Activated naive CD8-positive, alpha-beta T cell treated with anti-CD3 and anti-CD28 coated beads, Interleukin-2, amount 50 U/mL, for 24 hours (primary cell): ENCODE measurements at regions not wholly inside any gene's neighbourhood (a gene's known extent, or its start where the extent isn't known, plus 50 kb on each side); places are given as distances from the start of the nearest gene placed in this dataset.

Experiments
- ATAC-seq: fragments of 150-1000 bp; cut with Tn5 transposase; one replicate; pipeline ENCODE4 v1.10.0; 2021
- DNase-seq: peaks from one replicate; pipeline ENCODE4 v3.0.0; 2021
- H3K27ac Mint-ChIP-seq: one replicate; pipeline ENCODE4 v1.8.0; 2021; ENCODE audit warnings: mild to moderate bottlenecking, mixed read lengths
- H3K27me3 Mint-ChIP-seq: one replicate; pipeline ENCODE4 v1.8.0; 2021; ENCODE audit warnings: mixed read lengths
- H3K36me3 Mint-ChIP-seq: one replicate; pipeline ENCODE4 v1.8.0; 2021; ENCODE audit warnings: low read depth, mixed read lengths
- H3K4me1 Mint-ChIP-seq: one replicate; pipeline ENCODE4 v1.8.0; 2021; ENCODE audit warnings: mixed read lengths
- H3K4me3 Mint-ChIP-seq: one replicate; pipeline ENCODE4 v1.8.0; 2021; ENCODE audit warnings: mild to moderate bottlenecking, moderate library complexity, mixed read lengths
- H3K9me3 Mint-ChIP-seq: one replicate; pipeline ENCODE4 v1.8.0; 2021; ENCODE audit warnings: mixed read lengths

- Mint-ChIP-seq H3K27ac (no peak overlapping the region), H3K9me3 (no peaks in the 10 kb centered on the region), H3K4me1 (no peaks in the 10 kb centered on the region), H3K36me3 (no peaks in the 10 kb centered on the region), H3K27me3 (peaks cover 22% of the 10 kb centered on the region), H3K4me3 (no peak overlapping the region)
- DNase-seq (no peak), ATAC-seq (no peak)
Observed at GRCh38 chr2:20919297-20919800, 96.4 kb upstream of the LDAH start.

DNA sequence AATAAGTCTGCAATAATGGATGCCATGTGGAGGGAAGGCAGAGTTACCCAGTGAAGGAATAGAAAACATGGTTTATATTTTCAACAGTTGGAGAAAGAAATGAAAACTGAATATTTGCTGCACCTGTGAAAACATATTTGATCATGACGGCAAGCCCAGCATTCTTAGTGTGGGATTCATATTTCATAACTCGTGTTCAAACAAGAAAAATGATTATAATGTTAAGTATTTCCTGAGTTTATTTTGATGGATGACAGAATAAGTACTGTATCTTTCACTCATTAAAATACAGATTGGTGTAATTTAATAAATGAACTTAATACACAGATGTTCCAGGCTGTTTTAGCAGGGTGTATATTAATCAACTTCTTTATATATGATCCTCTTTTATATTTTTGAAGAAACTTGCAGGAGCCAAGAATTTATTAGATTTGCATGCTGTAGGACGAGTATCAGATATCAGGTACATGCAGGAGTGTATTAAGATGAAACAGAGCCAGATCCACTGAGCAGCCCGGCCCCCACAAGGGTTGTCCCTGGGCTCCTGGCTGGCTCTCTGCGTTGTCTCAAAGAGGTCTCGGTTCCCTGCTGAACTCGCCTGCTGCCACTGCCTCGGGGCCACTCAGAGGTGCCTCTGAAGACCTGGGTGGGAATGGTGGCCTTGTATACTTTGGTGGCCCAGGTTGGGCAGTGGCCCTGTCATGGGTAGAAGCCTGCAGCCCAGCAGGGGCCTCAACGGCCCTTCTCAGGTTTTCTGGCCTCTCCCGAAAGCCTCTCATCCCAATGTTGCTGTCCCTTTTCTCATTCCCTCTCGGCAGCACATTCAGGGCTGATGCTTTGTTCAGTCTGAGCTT lies 95.0 kb upstream of the LDAH start:
- Mint-ChIP-seq H3K36me3 (no peaks in the 10 kb centered on the region), H3K4me3 (no peak overlapping the region), H3K4me1 (no peaks in the 10 kb centered on the region), H3K27me3 (peaks cover 22% of the 10 kb centered on the region), H3K9me3 (no peaks in the 10 kb centered on the region), H3K27ac (no peak overlapping the region)
- no peak for ATAC-seq
- no peak for DNase-seq

DNA sequence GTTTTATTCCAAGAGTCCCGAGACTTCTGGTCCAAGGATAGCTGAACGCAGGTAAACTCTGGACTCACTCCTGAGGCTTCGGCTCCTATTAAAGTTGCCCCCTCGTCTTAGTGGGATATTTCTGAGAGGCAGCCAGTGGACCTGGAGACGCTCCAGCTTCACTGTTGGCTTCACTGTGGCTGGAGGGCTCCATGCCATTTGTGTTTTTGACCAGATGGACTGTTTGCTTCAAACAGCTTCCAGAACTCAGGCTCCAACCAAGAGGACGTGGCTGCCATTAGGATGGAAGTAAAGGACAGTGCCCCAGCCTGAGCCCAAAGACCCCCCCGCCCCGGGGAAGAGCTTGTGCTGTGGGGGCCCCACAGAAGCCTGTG lies 94.4 kb upstream of the LDAH start:
- no peaks in the 10 kb centered on the region for H3K9me3 Mint-ChIP-seq
- no peak for ATAC-seq
- no peaks in the 10 kb centered on the region for H3K36me3 Mint-ChIP-seq

DNA sequence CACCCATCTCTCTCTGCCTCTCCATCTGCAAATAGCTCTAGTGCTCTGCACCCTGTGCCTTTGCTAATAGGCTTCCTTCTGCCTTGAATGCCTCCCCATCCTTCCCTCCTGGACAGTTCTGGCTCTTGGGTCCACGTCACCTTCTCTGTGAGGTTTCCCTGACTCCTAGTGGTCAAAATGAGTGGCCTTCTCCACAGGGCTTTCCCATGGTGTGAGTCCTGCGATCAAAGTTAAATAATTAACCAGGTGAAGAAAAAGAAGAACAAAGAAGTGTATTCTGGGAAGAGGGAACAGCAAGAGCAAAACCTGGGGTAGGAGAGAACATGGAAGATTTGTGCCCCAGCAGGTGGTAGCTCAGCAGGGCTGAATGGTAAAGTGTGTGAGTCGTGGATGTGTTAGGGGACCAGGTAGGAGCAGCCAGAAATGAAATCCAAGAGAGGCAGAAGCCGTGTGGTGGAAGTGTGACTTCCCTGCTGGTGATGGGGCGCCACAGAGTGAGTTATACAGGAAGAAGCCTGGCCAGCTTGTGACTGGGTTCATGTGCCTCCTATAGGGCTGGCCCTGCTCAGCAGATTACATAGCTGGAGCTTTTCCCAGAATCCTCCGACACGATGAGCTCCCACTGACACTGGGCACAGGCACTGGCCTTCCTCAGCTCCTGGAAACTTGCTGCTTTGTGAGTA lies 93.8 kb upstream of the LDAH start:
- Mint-ChIP-seq H3K4me1 (no peaks in the 10 kb centered on the region), H3K27me3 (peaks cover 25% of the 10 kb centered on the region), H3K9me3 (no peaks in the 10 kb centered on the region), H3K4me3 (no peak overlapping the region), H3K27ac (no peak overlapping the region), H3K36me3 (no peaks in the 10 kb centered on the region)
- DNase-seq, result no peak
- ATAC-seq, result no peak

More for the DNA sequence above, 94.4 kb upstream of the LDAH start:
- no peak overlapping the region for H3K4me3 Mint-ChIP-seq
- peaks cover 25% of the 10 kb centered on the region for H3K27me3 Mint-ChIP-seq
- DNase-seq, result no peak
- no peak overlapping the region for H3K27ac Mint-ChIP-seq
- H3K4me1 Mint-ChIP-seq, result no peaks in the 10 kb centered on the region

GRCh38 chr2:20915271-20915670 lies 92.4 kb upstream of the LDAH start:
- Mint-ChIP-seq H3K4me3 (no peak overlapping the region), H3K27ac (no peak overlapping the region), H3K36me3 (no peaks in the 10 kb centered on the region), H3K9me3 (no peaks in the 10 kb centered on the region), H3K4me1 (no peaks in the 10 kb centered on the region), H3K27me3 (peaks cover 25% of the 10 kb centered on the region)
- no peak for ATAC-seq
- no peak for DNase-seq

DNA sequence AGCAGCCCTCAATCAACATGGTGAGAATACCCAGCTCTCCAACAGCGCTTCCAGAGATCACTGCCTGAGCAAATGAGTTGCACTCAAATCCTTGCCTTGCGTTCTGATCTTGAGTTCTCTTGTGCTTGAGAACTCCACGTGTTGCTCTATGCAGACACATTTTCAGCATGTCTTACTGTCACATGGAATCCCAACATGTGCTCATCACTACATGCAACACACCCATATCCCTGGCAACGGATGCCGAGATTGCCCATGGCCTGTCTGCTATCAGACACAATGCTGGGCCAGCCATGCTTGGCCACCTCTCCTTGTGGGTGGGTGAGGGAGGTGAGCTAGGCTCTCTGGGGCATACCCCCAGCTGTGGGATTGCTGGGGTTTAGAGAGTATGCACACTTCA lies 91.9 kb upstream of the LDAH start:
- Mint-ChIP-seq H3K4me1 (no peaks in the 10 kb centered on the region), H3K27me3 (peaks cover 28% of the 10 kb centered on the region), H3K27ac (no peak overlapping the region), H3K9me3 (no peaks in the 10 kb centered on the region), H3K4me3 (no peak overlapping the region), H3K36me3 (no peaks in the 10 kb centered on the region)
- DNase-seq (no peak), ATAC-seq (no peak)

GRCh38 chr2:20914087-20914486 lies 91.2 kb upstream of the LDAH start:
- ATAC-seq (no peak), DNase-seq (no peak)
- Mint-ChIP-seq H3K4me1 (no peaks in the 10 kb centered on the region), H3K27me3 (peaks cover 27% of the 10 kb centered on the region), H3K36me3 (no peaks in the 10 kb centered on the region), H3K4me3 (no peak overlapping the region), H3K27ac (no peak overlapping the region), H3K9me3 (no peaks in the 10 kb centered on the region)

DNA sequence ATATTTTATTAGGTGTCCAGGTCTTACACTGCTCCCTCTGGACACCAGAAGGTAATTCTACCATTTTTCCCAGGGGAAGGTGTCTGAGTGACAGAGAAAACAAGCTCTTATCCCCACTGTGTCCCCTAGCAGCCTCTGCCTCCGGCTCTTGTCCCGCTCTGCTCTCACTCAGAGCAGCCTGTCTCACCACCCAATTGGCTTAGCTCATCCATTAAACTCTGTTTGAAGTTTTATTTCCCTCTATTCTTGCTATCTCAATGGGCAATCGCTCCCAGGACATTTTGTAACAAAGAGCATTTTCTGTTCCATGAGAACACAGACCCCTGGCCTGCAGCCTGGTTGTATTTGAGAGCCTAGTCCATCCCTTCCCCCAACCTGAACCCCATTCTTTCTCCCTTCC lies 90.6 kb upstream of the LDAH start:
- Mint-ChIP-seq H3K9me3 (no peaks in the 10 kb centered on the region), H3K36me3 (no peaks in the 10 kb centered on the region), H3K4me3 (no peak overlapping the region), H3K4me1 (no peaks in the 10 kb centered on the region), H3K27me3 (peaks cover 29% of the 10 kb centered on the region), H3K27ac (no peak overlapping the region)
- no peak for DNase-seq
- ATAC-seq, result no peak

DNA sequence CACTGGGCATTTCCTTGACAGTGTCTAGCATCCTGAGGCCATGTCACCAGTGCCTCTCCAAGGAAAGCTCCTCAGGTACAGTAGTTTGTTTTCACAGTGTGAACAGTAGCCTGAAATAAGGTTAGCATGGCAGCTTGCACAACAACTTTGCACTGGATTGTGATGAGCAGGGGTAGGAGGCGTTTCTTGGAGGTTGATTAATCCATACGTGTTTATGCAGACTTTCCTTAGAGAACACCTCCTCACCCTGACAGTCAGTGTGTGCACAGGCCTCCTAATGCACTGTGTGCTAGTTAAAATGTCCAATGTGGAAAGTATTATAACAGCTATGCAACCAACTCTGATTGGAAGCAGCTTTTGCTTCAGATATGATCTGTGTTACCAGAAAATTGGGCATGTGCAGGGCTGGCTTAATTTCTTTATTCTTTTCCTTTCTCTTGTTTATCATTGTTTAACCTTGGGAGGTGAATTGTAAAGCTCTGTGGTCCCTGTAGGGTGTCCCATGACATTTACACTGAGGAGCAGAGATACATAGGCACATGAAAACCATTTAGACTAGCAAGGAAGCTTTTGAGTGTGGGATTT lies 77.2 kb upstream of the LDAH start:
- Mint-ChIP-seq H3K27me3 (peaks cover 25% of the 10 kb centered on the region), H3K9me3 (no peaks in the 10 kb centered on the region), H3K27ac (no peak overlapping the region), H3K4me3 (no peak overlapping the region), H3K4me1 (no peaks in the 10 kb centered on the region), H3K36me3 (no peaks in the 10 kb centered on the region)
- no peak for ATAC-seq
- DNase-seq, result no peak

- no peak for ATAC-seq
- Mint-ChIP-seq H3K4me1 (no peaks in the 10 kb centered on the region), H3K27ac (no peak overlapping the region), H3K4me3 (no peak overlapping the region), H3K36me3 (no peaks in the 10 kb centered on the region), H3K27me3 (peaks cover 23% of the 10 kb centered on the region), H3K9me3 (no peaks in the 10 kb centered on the region)
- no peak for DNase-seq
Observed at GRCh38 chr2:20897874-20898453, 75.1 kb upstream of the LDAH start.

DNA sequence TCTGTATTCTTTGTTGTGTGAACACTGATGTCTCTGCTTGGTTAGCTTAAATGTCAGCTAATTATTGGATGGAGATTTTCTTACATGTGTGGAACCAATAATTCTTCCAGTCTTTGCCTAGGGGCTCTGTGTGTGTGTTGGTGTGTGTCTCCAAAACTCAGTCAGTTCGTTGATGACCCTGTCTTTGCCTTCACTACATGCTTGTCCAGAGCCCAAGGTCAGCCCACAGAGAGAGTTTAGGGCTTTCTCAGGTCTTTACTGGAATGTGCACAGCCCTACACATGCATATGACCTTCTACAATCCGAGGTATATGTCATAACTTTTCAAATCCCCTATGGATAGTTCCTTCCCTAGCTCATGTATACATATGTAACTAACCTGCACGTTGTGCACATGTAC lies 74.1 kb upstream of the LDAH start:
- Mint-ChIP-seq H3K4me1 (no peaks in the 10 kb centered on the region), H3K27me3 (peaks cover 26% of the 10 kb centered on the region), H3K9me3 (no peaks in the 10 kb centered on the region), H3K4me3 (no peak overlapping the region), H3K27ac (no peak overlapping the region), H3K36me3 (no peaks in the 10 kb centered on the region)
- no peak for ATAC-seq
- no peak for DNase-seq

DNA sequence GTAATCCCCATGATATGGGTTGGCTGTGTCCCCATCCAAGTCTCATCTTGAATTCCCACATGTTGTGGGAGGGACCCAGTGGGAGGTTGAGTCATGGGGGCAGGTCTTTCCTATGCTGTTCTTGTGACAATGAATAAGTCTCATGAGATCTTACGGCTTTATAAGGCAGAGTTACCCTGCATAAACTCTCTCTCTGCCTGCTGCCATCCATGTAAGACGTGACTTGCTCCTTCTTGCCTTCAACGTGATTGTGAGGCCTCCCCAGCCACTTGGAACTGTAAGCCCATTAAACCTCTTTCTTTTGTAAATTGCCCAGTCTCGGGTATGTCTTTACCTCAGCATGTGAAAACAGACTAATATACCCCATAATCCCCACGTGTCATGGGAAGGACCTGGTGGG lies 61.9 kb upstream of the LDAH start:
- no peak for DNase-seq
- Mint-ChIP-seq H3K4me3 (no peak overlapping the region), H3K9me3 (peaks cover 5% of the 10 kb centered on the region), H3K4me1 (no peaks in the 10 kb centered on the region), H3K27me3 (no peaks in the 10 kb centered on the region), H3K36me3 (no peaks in the 10 kb centered on the region), H3K27ac (no peak overlapping the region)
- ATAC-seq, result no peak

GRCh38 chr2:20882466-20883170 lies 59.7 kb upstream of the LDAH start:
- no peaks in the 10 kb centered on the region for H3K36me3 Mint-ChIP-seq
- no peak for ATAC-seq

DNA sequence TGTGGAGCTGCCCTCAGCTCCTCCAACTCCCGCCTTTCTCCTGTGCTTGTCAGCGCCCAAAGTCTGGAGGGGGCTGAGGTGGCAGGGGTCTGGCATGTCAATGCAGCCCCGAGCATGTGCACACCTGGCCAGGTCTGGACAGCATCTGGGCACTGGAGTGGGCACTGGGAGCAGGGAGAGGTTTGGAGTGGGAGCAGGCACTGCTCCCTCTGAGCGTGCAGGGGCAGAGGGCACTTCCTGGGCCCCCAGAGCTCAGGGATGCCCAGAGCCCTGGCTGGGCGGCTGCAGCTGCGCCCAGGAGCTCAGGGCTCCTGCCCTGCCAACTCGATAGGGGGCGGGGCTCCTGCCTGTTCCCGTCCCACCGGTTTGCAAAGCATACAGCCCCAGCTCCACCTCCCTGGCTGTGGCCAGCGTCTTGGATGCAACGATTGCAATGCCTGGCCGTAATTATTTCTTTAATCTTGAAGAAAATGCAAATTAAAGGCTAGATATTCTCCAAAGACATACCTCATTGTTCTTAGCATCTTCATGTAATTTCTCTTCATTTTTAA lies 57.4 kb upstream of the LDAH start:
- no peak for DNase-seq
- H3K27me3 Mint-ChIP-seq, result peaks cover 4% of the 10 kb centered on the region
- ATAC-seq, result no peak
- no peaks in the 10 kb centered on the region for H3K9me3 Mint-ChIP-seq
- H3K4me1 Mint-ChIP-seq, result no peaks in the 10 kb centered on the region
- H3K36me3 Mint-ChIP-seq, result no peaks in the 10 kb centered on the region
- H3K27ac Mint-ChIP-seq, result no peak overlapping the region
- no peak overlapping the region for H3K4me3 Mint-ChIP-seq

More at GRCh38 chr2:20882466-20883170, 59.7 kb upstream of the LDAH start:
- H3K9me3 Mint-ChIP-seq, result no peaks in the 10 kb centered on the region
- H3K27me3 Mint-ChIP-seq, result peaks cover 4% of the 10 kb centered on the region
- H3K27ac Mint-ChIP-seq, result no peak overlapping the region
- no peaks in the 10 kb centered on the region for H3K4me1 Mint-ChIP-seq
- DNase-seq, result no peak
- no peak overlapping the region for H3K4me3 Mint-ChIP-seq
